HEK293 (cell line): ENCODE measurements at regions not wholly inside any gene's neighbourhood (a gene's known extent, or its start where the extent isn't known, plus 50 kb on each side); places are given as distances from the start of the nearest gene placed in this dataset.
A peak's percentile ranks its signal among the peaks of the same experiment; 100 is the strongest.

Experiments
- CTCF ChIA-PET: fragments of 350-600 bp; formaldehyde crosslinking; extraction: SDS; loops from one replicate; lab custom pipeline; 2021; ENCODE audit warnings: antibody characterized with exemption; lab: Yijun Ruan, JAX
- POLR2A ChIA-PET: fragments of 300-600 bp; formaldehyde crosslinking; extraction: SDS; loops from one replicate; lab custom pipeline; 2020; ENCODE audit warnings: antibody characterized with exemption, inconsistent platforms; lab: Yijun Ruan, JAX
- H3K27ac ChIP-seq: fragments of 200-500 bp; sonication (Bioruptor generic); 2 replicates; pipeline ENCODE4 v1.5.1; 2014; ENCODE audit warnings: low read depth, low read length, control low read depth, inconsistent platforms; ENCODE audit errors: extremely low read depth
- H3K36me3 ChIP-seq, 2 experiments: fragments of 200-500 bp in 1 of 2; sonication (Bioruptor generic) in 1 of 2; 1 replicate in 1 of 2; 2 replicates in 1 of 2; pipeline ENCODE4 v1.5.1; 2014 to 2017; ENCODE audit warnings: inconsistent platforms in 2 of 2, low read length in 2 of 2; ENCODE audit not compliant: control insufficient read depth in 2 of 2, insufficient read depth in 1 of 2
- H3K4me1 ChIP-seq: fragments of 200-500 bp; sonication (Bioruptor generic); 2 replicates; pipeline ENCODE4 v1.5.1; 2014; ENCODE audit warnings: mild to moderate bottlenecking, low read length, inconsistent platforms; ENCODE audit not compliant: control insufficient read depth, insufficient read depth
- H3K4me3 ChIP-seq: 2 replicates; pipeline ENCODE4 v1.5.1; 2011; ENCODE audit warnings: low read depth, mild to moderate bottlenecking, control low read depth, low read length, moderate library complexity
- H3K9me3 ChIP-seq: fragments of 200-500 bp; sonication (Bioruptor generic); 2 replicates; pipeline ENCODE4 v1.5.1; 2014; ENCODE audit warnings: low read depth, low read length, inconsistent platforms; ENCODE audit not compliant: control insufficient read depth, insufficient read depth
- FEZF1 ChIP-seq: fragments of 450-650 bp; formaldehyde crosslinking; IDR thresholded peaks from 2 replicates; pipeline ENCODE4 v1.5.1; 2016; ENCODE audit warnings: missing biosample characterization, missing genetic modification characterization
- KLF7 ChIP-seq: fragments of 450-650 bp; formaldehyde crosslinking; IDR thresholded peaks from 2 replicates; pipeline ENCODE4 v1.5.1; 2016; ENCODE audit warnings: missing biosample characterization, missing genetic modification characterization, borderline replicate concordance
- OSR2 ChIP-seq: fragments of 450-650 bp; formaldehyde crosslinking; IDR thresholded peaks from 2 replicates; pipeline ENCODE4 v1.5.1; 2016; ENCODE audit warnings: missing biosample characterization, missing genetic modification characterization
- OVOL3 ChIP-seq: fragments of 450-650 bp; formaldehyde crosslinking; IDR thresholded peaks from 2 replicates; pipeline ENCODE4 v1.5.1; 2016; ENCODE audit warnings: missing biosample characterization, missing genetic modification characterization
- TCF7L2 ChIP-seq: IDR thresholded peaks from 2 replicates; pipeline ENCODE4 v1.6.1; 2011; ENCODE audit warnings: low read depth, mild to moderate bottlenecking, inconsistent platforms, low read length, moderate library complexity, borderline replicate concordance
- ZBTB17 ChIP-seq: fragments of 450-650 bp; formaldehyde crosslinking; IDR thresholded peaks from 2 replicates; pipeline ENCODE4 v1.5.1; 2016; ENCODE audit warnings: missing biosample characterization, missing genetic modification characterization
- ZFP37 ChIP-seq: fragments of 450-650 bp; formaldehyde crosslinking; IDR thresholded peaks from 2 replicates; pipeline ENCODE4 v1.5.1; 2016; ENCODE audit warnings: missing biosample characterization, missing genetic modification characterization
- ZNF133 ChIP-seq: fragments of 450-650 bp; formaldehyde crosslinking; IDR thresholded peaks from 2 replicates; pipeline ENCODE4 v1.5.1; 2016; ENCODE audit warnings: missing biosample characterization, missing genetic modification characterization
- ZNF146 ChIP-seq: fragments of 450-650 bp; formaldehyde crosslinking; IDR thresholded peaks from 2 replicates; pipeline ENCODE4 v1.5.1; 2016; ENCODE audit warnings: missing biosample characterization, missing genetic modification characterization
- ZNF16 ChIP-seq: fragments of 450-650 bp; formaldehyde crosslinking; IDR thresholded peaks from 2 replicates; pipeline ENCODE4 v1.5.1; 2016; ENCODE audit warnings: low read depth, missing biosample characterization, missing genetic modification characterization
- ZNF184 ChIP-seq: fragments of 450-650 bp; IDR thresholded peaks from 2 replicates; pipeline ENCODE4 v1.5.1; 2018; ENCODE audit warnings: missing biosample characterization, mild to moderate bottlenecking, missing genetic modification characterization
- ZNF2 ChIP-seq: fragments of 450-650 bp; formaldehyde crosslinking; IDR thresholded peaks from 2 replicates; pipeline ENCODE4 v1.5.1; 2016; ENCODE audit warnings: missing biosample characterization, missing genetic modification characterization
- ZNF350 ChIP-seq: fragments of 450-650 bp; formaldehyde crosslinking; IDR thresholded peaks from 2 replicates; pipeline ENCODE4 v1.5.0; 2017; ENCODE audit warnings: missing biosample characterization, mild to moderate bottlenecking, missing genetic modification characterization
- ZNF354C ChIP-seq: fragments of 450-650 bp; formaldehyde crosslinking; IDR thresholded peaks from 2 replicates; pipeline ENCODE4 v1.5.1; 2016; ENCODE audit warnings: missing biosample characterization, missing genetic modification characterization, low read depth, borderline replicate concordance
- ZNF37A ChIP-seq: fragments of 450-650 bp; IDR thresholded peaks from 2 replicates; pipeline ENCODE4 v1.5.1; 2018; ENCODE audit warnings: missing biosample characterization, missing genetic modification characterization
- ZNF394 ChIP-seq: fragments of 450-650 bp; formaldehyde crosslinking; IDR thresholded peaks from 2 replicates; pipeline ENCODE4 v1.5.1; 2016; ENCODE audit warnings: missing biosample characterization, missing genetic modification characterization, mild to moderate bottlenecking, moderate library complexity, borderline replicate concordance
- ZNF449 ChIP-seq: fragments of 450-650 bp; formaldehyde crosslinking; IDR thresholded peaks from 2 replicates; pipeline ENCODE4 v1.5.1; 2017; ENCODE audit warnings: missing biosample characterization, mild to moderate bottlenecking, missing genetic modification characterization, moderate library complexity
- ZNF548 ChIP-seq: fragments of 450-650 bp; formaldehyde crosslinking; IDR thresholded peaks from 2 replicates; pipeline ENCODE4 v1.5.1; 2016; ENCODE audit warnings: missing biosample characterization, missing genetic modification characterization
- ZNF571 ChIP-seq: fragments of 450-650 bp; formaldehyde crosslinking; IDR thresholded peaks from 2 replicates; pipeline ENCODE4 v1.5.0; 2017; ENCODE audit warnings: missing biosample characterization, missing genetic modification characterization
- ZNF624 ChIP-seq: fragments of 450-650 bp; formaldehyde crosslinking; IDR thresholded peaks from 2 replicates; pipeline ENCODE4 v1.5.1; 2017; ENCODE audit warnings: missing biosample characterization, missing genetic modification characterization
- ZNF707 ChIP-seq: fragments of 450-650 bp; formaldehyde crosslinking; IDR thresholded peaks from 2 replicates; pipeline ENCODE4 v1.5.1; 2016; ENCODE audit warnings: missing biosample characterization, missing genetic modification characterization
- ZNF768 ChIP-seq: fragments of 450-650 bp; formaldehyde crosslinking; IDR thresholded peaks from 2 replicates; pipeline ENCODE4 v1.5.1; 2018; ENCODE audit warnings: missing biosample characterization, mild to moderate bottlenecking, missing genetic modification characterization

- ChIA-PET POLR2A (no interaction called here), CTCF (interaction anchor here (1.7 kb wide), 1 partner anchor 8 kb away, joined by 5 read pairs; no protein-coding TSS in a partner anchor)
- Histone ChIP-seq H3K4me1 (no peaks in the 10 kb centered on the region), H3K27ac (no peak overlapping the region), H3K4me3 (no peak overlapping the region), H3K36me3 (no peaks in the 10 kb centered on the region), H3K9me3 (no peaks in the 10 kb centered on the region)
- TF ChIP-seq ZNF2 (tag by site-specific recombination) (no peak), ZNF350 (tag by site-specific recombination) (no peak), ZNF133 (tag by site-specific recombination) (no peak), ZNF37A (no peak), ZFP37 (tag by site-specific recombination) (no peak), ZNF146 (tag by site-specific recombination) (no peak), ZNF449 (no peak), OSR2 (tag by site-specific recombination) (no peak), ZNF768 (tag by site-specific recombination) (no peak), TCF7L2 (no peak), ZNF624 (tag by site-specific recombination) (no peak), ZNF707 (tag by site-specific recombination) (no peak), FEZF1 (tag by site-specific recombination) (no peak)
Measured at GRCh38 chr4:86531440-86531839, 62.7 kb upstream of the PTPN13 start.

- H3K4me1 ChIP-seq: no peaks in the 10 kb centered on the region
- no peak overlapping the region for H3K4me3 ChIP-seq
- no peaks in the 10 kb centered on the region for H3K36me3 ChIP-seq
- no peak overlapping the region for H3K27ac ChIP-seq
- H3K9me3 ChIP-seq: no peaks in the 10 kb centered on the region
- TF ChIP-seq ZBTB17 (tag by site-specific recombination): peak; percentile 32; the same call in 1 of the 2 replicates
- TF ChIP-seq ZNF548 (tag by site-specific recombination): no peak
- TF ChIP-seq ZNF394 (tag by site-specific recombination): no peak
- ChIA-PET CTCF (interaction anchor here (1.7 kb wide), 1 partner anchor 10 kb away, joined by 5 read pairs; no protein-coding TSS in a partner anchor), POLR2A (no interaction called here)
Measured at GRCh38 chr4:86532851-86533250, 61.3 kb upstream of the PTPN13 start.

- Histone ChIP-seq H3K36me3 (no peaks in the 10 kb centered on the region), H3K4me1 (no peaks in the 10 kb centered on the region), H3K27ac (no peak overlapping the region), H3K9me3 (no peaks in the 10 kb centered on the region), H3K4me3 (no peak overlapping the region)
- TF ChIP-seq ZNF354C (tag by site-specific recombination): no peak
- no peak for TF ChIP-seq TCF7L2
- no peak for TF ChIP-seq ZNF571 (tag by site-specific recombination)
- no peak for TF ChIP-seq ZNF16 (tag by site-specific recombination)
- TF ChIP-seq KLF7 (tag by site-specific recombination): no peak
- TF ChIP-seq ZNF184 (tag by site-specific recombination): no peak
- no peak for TF ChIP-seq ZNF707 (tag by site-specific recombination)
- TF ChIP-seq OVOL3 (tag by site-specific recombination): no peak
- CTCF ChIA-PET: interaction anchor here (0.5 kb wide), 1 partner anchor 1456 kb away, joined by 3 read pairs; no protein-coding TSS in a partner anchor
- POLR2A ChIA-PET: no interaction called here
Measured at GRCh38 chr4:86536151-86536550, 58.0 kb upstream of the PTPN13 start.
